ENCODE measurements at regions not wholly inside any gene's neighbourhood (a gene's known extent, or its start where the extent isn't known, plus 50 kb on each side); places are given as distances from the start of the nearest gene placed in this dataset.

- Mint-ChIP-seq H3K27ac (ENCODE audit: unreplicated experiment) (no peak overlapping the region), H3K4me3 (ENCODE audit: unreplicated experiment) (no peak overlapping the region), H3K36me3 (ENCODE audit: unreplicated experiment) (no peaks in the 10 kb centered on the region), H3K4me1 (ENCODE audit: unreplicated experiment) (no peaks in the 10 kb centered on the region), H3K9me3 (ENCODE audit: unreplicated experiment) (peaks cover 35% of the 10 kb centered on the region), H3K27me3 (ENCODE audit: unreplicated experiment) (no peaks in the 10 kb centered on the region)
- no peak for TF ChIP-seq CTCF (IDR thresholded peaks at IDR 0.05)
- DNase-seq (ENCODE audit: extremely low spot score, unreplicated experiment) = no peak
Measured at GRCh38 chr5:179422213-179422855, 77.1 kb upstream of the ADAMTS2 start.

- Mint-ChIP-seq H3K27me3 (ENCODE audit: unreplicated experiment) (no peaks in the 10 kb centered on the region), H3K36me3 (ENCODE audit: unreplicated experiment) (no peaks in the 10 kb centered on the region), H3K27ac (ENCODE audit: unreplicated experiment) (no peak overlapping the region), H3K4me3 (ENCODE audit: unreplicated experiment) (no peak overlapping the region), H3K9me3 (ENCODE audit: unreplicated experiment) (peaks cover 35% of the 10 kb centered on the region), H3K4me1 (ENCODE audit: unreplicated experiment) (no peaks in the 10 kb centered on the region)
- no peak for TF ChIP-seq CTCF (IDR thresholded peaks at IDR 0.05)
- no peak for DNase-seq (ENCODE audit: extremely low spot score, unreplicated experiment)
Measured at GRCh38 chr5:179421144-179421901, 76.1 kb upstream of the ADAMTS2 start.

- Mint-ChIP-seq H3K36me3 (ENCODE audit: unreplicated experiment) (no peaks in the 10 kb centered on the region), H3K27ac (ENCODE audit: unreplicated experiment) (no peak overlapping the region), H3K9me3 (ENCODE audit: unreplicated experiment) (peaks cover 29% of the 10 kb centered on the region), H3K27me3 (ENCODE audit: unreplicated experiment) (no peaks in the 10 kb centered on the region), H3K4me1 (ENCODE audit: unreplicated experiment) (no peaks in the 10 kb centered on the region), H3K4me3 (ENCODE audit: unreplicated experiment) (no peak overlapping the region)
- no peak for TF ChIP-seq CTCF (IDR thresholded peaks at IDR 0.05)
- no peak for DNase-seq (ENCODE audit: extremely low spot score, unreplicated experiment)
Measured at GRCh38 chr5:179420476-179420875, 75.2 kb upstream of the ADAMTS2 start.

- TF ChIP-seq CTCF (IDR thresholded peaks at IDR 0.05) = no peak
- DNase-seq (ENCODE audit: extremely low spot score, unreplicated experiment) = no peak
- Mint-ChIP-seq H3K4me3 (ENCODE audit: unreplicated experiment) (no peak overlapping the region), H3K4me1 (ENCODE audit: unreplicated experiment) (no peaks in the 10 kb centered on the region), H3K9me3 (ENCODE audit: unreplicated experiment) (peaks cover 17% of the 10 kb centered on the region), H3K27me3 (ENCODE audit: unreplicated experiment) (no peaks in the 10 kb centered on the region), H3K36me3 (ENCODE audit: unreplicated experiment) (no peaks in the 10 kb centered on the region), H3K27ac (ENCODE audit: unreplicated experiment) (no peak overlapping the region)
Measured at GRCh38 chr5:179418972-179419371, 73.7 kb upstream of the ADAMTS2 start.

- Mint-ChIP-seq H3K27ac (ENCODE audit: unreplicated experiment) (no peak overlapping the region), H3K27me3 (ENCODE audit: unreplicated experiment) (no peaks in the 10 kb centered on the region), H3K36me3 (ENCODE audit: unreplicated experiment) (no peaks in the 10 kb centered on the region), H3K4me3 (ENCODE audit: unreplicated experiment) (no peak overlapping the region), H3K9me3 (ENCODE audit: unreplicated experiment) (peaks cover 11% of the 10 kb centered on the region), H3K4me1 (ENCODE audit: unreplicated experiment) (no peaks in the 10 kb centered on the region)
- no peak for TF ChIP-seq CTCF (IDR thresholded peaks at IDR 0.05)
- no peak for DNase-seq (ENCODE audit: extremely low spot score, unreplicated experiment)
Measured at GRCh38 chr5:179417696-179418095, 72.4 kb upstream of the ADAMTS2 start.

Data from osteocyte (in vitro differentiated cells).